ENCODE measurements at regions not wholly inside any gene's neighbourhood (a gene's known extent, or its start where the extent isn't known, plus 50 kb on each side); places are given as distances from the start of the nearest gene placed in this dataset.

DNA sequence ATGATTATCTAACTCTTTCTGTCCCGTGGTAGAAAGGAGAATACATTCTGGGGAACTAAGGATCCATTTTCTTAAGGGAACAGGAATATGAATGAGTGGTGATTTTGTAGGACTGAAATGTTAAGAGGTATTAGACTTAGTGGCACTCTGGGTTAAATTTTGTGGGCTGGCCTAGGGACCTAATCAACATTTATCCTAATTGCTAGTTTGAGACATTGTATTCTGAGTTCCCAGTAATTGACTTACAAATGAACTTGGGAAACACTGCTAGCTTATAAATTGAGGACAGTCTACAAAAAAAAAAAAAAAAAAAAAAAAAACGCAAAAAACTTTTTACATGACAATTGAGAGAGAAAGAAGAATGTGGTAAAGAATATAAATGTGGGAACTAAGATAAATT, 136.6 kb upstream of the ZP4 start:
- TF ChIP-seq, protein P1, sequence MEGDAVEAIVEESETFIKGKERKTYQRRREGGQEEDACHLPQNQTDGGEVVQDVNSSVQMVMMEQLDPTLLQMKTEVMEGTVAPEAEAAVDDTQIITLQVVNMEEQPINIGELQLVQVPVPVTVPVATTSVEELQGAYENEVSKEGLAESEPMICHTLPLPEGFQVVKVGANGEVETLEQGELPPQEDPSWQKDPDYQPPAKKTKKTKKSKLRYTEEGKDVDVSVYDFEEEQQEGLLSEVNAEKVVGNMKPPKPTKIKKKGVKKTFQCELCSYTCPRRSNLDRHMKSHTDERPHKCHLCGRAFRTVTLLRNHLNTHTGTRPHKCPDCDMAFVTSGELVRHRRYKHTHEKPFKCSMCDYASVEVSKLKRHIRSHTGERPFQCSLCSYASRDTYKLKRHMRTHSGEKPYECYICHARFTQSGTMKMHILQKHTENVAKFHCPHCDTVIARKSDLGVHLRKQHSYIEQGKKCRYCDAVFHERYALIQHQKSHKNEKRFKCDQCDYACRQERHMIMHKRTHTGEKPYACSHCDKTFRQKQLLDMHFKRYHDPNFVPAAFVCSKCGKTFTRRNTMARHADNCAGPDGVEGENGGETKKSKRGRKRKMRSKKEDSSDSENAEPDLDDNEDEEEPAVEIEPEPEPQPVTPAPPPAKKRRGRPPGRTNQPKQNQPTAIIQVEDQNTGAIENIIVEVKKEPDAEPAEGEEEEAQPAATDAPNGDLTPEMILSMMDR (conservative IDR thresholded peaks at IDR 0.05): no peak
- TF ChIP-seq ZFX (IDR thresholded peaks at IDR 0.05): no peak
